Neural progenitor cell (in vitro differentiated cells): ENCODE measurements at regions not wholly inside any gene's neighbourhood (a gene's known extent, or its start where the extent isn't known, plus 50 kb on each side); places are given as distances from the start of the nearest gene placed in this dataset.
"Not testable (repeated sequence)": the region's sequence is repeated elsewhere in the genome, so short reads cannot be mapped to it uniquely, and the experiment has no call there.

Source experiments
- DNase-seq: peaks from one replicate; pipeline ENCODE4 v3.0.0-alpha.2; 2016; ENCODE audit warnings: low spot score
- H2AFZ ChIP-seq: fragments of 200-600 bp; sonication (generic); replicated peaks from 2 replicates; pipeline ENCODE4 v1.6.1; 2016; ENCODE audit warnings: antibody characterized with exemption
- H3F3A ChIP-seq: fragments of 200-600 bp; sonication (generic); 2 replicates; pipeline ENCODE4 v1.6.1; 2016; ENCODE audit warnings: antibody characterized with exemption, low read depth
- H3K27ac ChIP-seq: fragments of 200-600 bp; sonication (generic); 2 replicates; pipeline ENCODE4 v1.5.1; 2016; ENCODE audit warnings: mild to moderate bottlenecking
- H3K27me3 ChIP-seq: fragments of 200-600 bp; sonication (generic); 2 replicates; pipeline ENCODE4 v1.6.1; 2016; ENCODE audit warnings: mild to moderate bottlenecking, moderate library complexity
- H3K36me3 ChIP-seq: fragments of 200-600 bp; sonication (generic); 2 replicates; pipeline ENCODE4 v1.5.1; 2016
- H3K4me1 ChIP-seq: fragments of 200-600 bp; sonication (generic); 2 replicates; pipeline ENCODE4 v1.6.1; 2016; ENCODE audit warnings: mixed run types
- H3K4me2 ChIP-seq: fragments of 200-600 bp; sonication (generic); 2 replicates; pipeline ENCODE4 v1.6.1; 2016
- H3K4me3 ChIP-seq: fragments of 200-600 bp; sonication (generic); 2 replicates; pipeline ENCODE4 v1.5.1; 2016
- H3K79me2 ChIP-seq: fragments of 200-600 bp; sonication (generic); 2 replicates; pipeline ENCODE4 v1.6.1; 2016; ENCODE audit warnings: low read depth
- H3K9ac ChIP-seq: fragments of 200-600 bp; sonication (generic); 2 replicates; pipeline ENCODE4 v1.6.1; 2016
- H3K9me3 ChIP-seq: fragments of 200-600 bp; sonication (generic); 2 replicates; pipeline ENCODE4 v1.5.1; 2016; ENCODE audit warnings: low read depth
- H4K20me1 ChIP-seq: fragments of 200-600 bp; sonication (generic); 2 replicates; pipeline ENCODE4 v1.6.1; 2016; ENCODE audit warnings: low read depth
- H3K27ac Mint-ChIP-seq: 3 replicates; pipeline ENCODE4 v1.8.0; 2021; ENCODE audit warnings: mixed read lengths
- H3K27me3 Mint-ChIP-seq: 2 replicates; pipeline ENCODE4 v1.8.0; 2022; ENCODE audit warnings: low read depth, mild to moderate bottlenecking, inconsistent platforms, moderate library complexity, mixed read lengths; ENCODE audit not compliant: insufficient read depth
- H3K36me3 Mint-ChIP-seq: 3 replicates; pipeline ENCODE4 v1.8.0; 2021; ENCODE audit warnings: mixed read lengths
- H3K4me1 Mint-ChIP-seq: 3 replicates; pipeline ENCODE4 v1.8.0; 2021; ENCODE audit warnings: mixed read lengths
- H3K4me3 Mint-ChIP-seq: 3 replicates; pipeline ENCODE4 v1.8.0; 2021; ENCODE audit warnings: mild to moderate bottlenecking, moderate library complexity, mixed read lengths
- H3K9me3 Mint-ChIP-seq: 3 replicates; pipeline ENCODE4 v1.8.0; 2020; ENCODE audit warnings: mixed read lengths
- CTCF ChIP-seq: fragments of 200-600 bp; sonication (generic); IDR thresholded peaks from 2 replicates; pipeline ENCODE4 v1.5.1; 2017; ENCODE audit warnings: antibody characterized with exemption, mild to moderate bottlenecking
- EZH2 ChIP-seq: fragments of 200-600 bp; sonication (generic); IDR thresholded peaks from 2 replicates; pipeline ENCODE4 v1.6.1; 2017; ENCODE audit warnings: antibody characterized with exemption, mild to moderate bottlenecking, moderate library complexity
- EZH2phosphoT487 ChIP-seq: fragments of 200-600 bp; sonication (generic); IDR thresholded peaks from 2 replicates; pipeline ENCODE4 v1.6.1; 2017; ENCODE audit warnings: antibody characterized with exemption

GRCh38 chr1:73306899-73307555, 890.9 kb downstream of the LRRIQ3 start:
- no peaks in the 10 kb centered on the region for H3K4me1 ChIP-seq
- H3K27ac ChIP-seq, result no peak overlapping the region
- no peak for TF ChIP-seq EZH2phosphoT487
- no peaks in the 10 kb centered on the region for H3K9me3 ChIP-seq
- H3K27me3 ChIP-seq, result no peaks in the 10 kb centered on the region
- no peaks in the 10 kb centered on the region for H3K27me3 Mint-ChIP-seq
- no peaks in the 10 kb centered on the region for H3K36me3 Mint-ChIP-seq
- H3K9me3 Mint-ChIP-seq, result no peaks in the 10 kb centered on the region
- H3K79me2 ChIP-seq, result no peaks in the 10 kb centered on the region
- no peak overlapping the region for H3K4me3 ChIP-seq
- no peaks in the 10 kb centered on the region for H3K4me1 Mint-ChIP-seq
- H3K27ac Mint-ChIP-seq, result no peak overlapping the region
- no peak overlapping the region for H3K4me3 Mint-ChIP-seq
- H3K9ac ChIP-seq, result no peak overlapping the region
- no peak overlapping the region for H2AFZ ChIP-seq
- H4K20me1 ChIP-seq, result no peaks in the 10 kb centered on the region
- H3F3A ChIP-seq, result no peaks in the 10 kb centered on the region
- H3K4me2 ChIP-seq, result no peak overlapping the region
- no peaks in the 10 kb centered on the region for H3K36me3 ChIP-seq
- no peak for DNase-seq

GRCh38 chr1:73273886-73274285, 924.1 kb downstream of the LRRIQ3 start:
- Mint-ChIP-seq H3K9me3 (peaks cover 17% of the 10 kb centered on the region), H3K4me1 (no peaks in the 10 kb centered on the region), H3K4me3 (no peak overlapping the region), H3K36me3 (no peaks in the 10 kb centered on the region), H3K27ac (no peak overlapping the region), H3K27me3 (peaks cover 2% of the 10 kb centered on the region)
- H3K4me2 ChIP-seq, result no peak overlapping the region
- H3F3A ChIP-seq, result no peaks in the 10 kb centered on the region
- H3K27me3 ChIP-seq, result no peaks in the 10 kb centered on the region
- no peaks in the 10 kb centered on the region for H3K4me1 ChIP-seq
- no peak overlapping the region for H3K27ac ChIP-seq
- H4K20me1 ChIP-seq, result no peaks in the 10 kb centered on the region
- no peaks in the 10 kb centered on the region for H3K36me3 ChIP-seq
- H2AFZ ChIP-seq, result no peak overlapping the region
- DNase-seq, result no peak
- H3K79me2 ChIP-seq, result no peaks in the 10 kb centered on the region
- H3K4me3 ChIP-seq, result no peak overlapping the region
- TF ChIP-seq EZH2, result no peak
- H3K9me3 ChIP-seq, result no peaks in the 10 kb centered on the region
- H3K9ac ChIP-seq, result no peak overlapping the region

- H3K4me2 ChIP-seq, H2AFZ ChIP-seq, H3K27me3 ChIP-seq, H3K9ac ChIP-seq, H3K27ac Mint-ChIP-seq, H3K27me3 Mint-ChIP-seq, H3K36me3 ChIP-seq, H3K4me1 ChIP-seq, H3F3A ChIP-seq, DNase-seq, H3K36me3 Mint-ChIP-seq, H3K4me3 Mint-ChIP-seq, H4K20me1 ChIP-seq, H3K79me2 ChIP-seq, H3K4me3 ChIP-seq, H3K27ac ChIP-seq, H3K4me1 Mint-ChIP-seq: not testable (repeated sequence)
- peaks cover 15% of the 10 kb centered on the region for H3K9me3 ChIP-seq
- peaks cover 34% of the 10 kb centered on the region for H3K9me3 Mint-ChIP-seq
Observed at GRCh38 chr1:73245196-73245595, 952.8 kb downstream of the LRRIQ3 start.

GRCh38 chr1:73218995-73219546, 936.7 kb upstream of the NEGR1 start:
- Mint-ChIP-seq H3K36me3 (no peaks in the 10 kb centered on the region), H3K9me3 (peaks cover 7% of the 10 kb centered on the region), H3K27ac (no peak overlapping the region), H3K27me3 (no peaks in the 10 kb centered on the region), H3K4me3 (no peak overlapping the region), H3K4me1 (no peaks in the 10 kb centered on the region)
- Histone ChIP-seq H3F3A (no peaks in the 10 kb centered on the region), H3K4me1 (no peaks in the 10 kb centered on the region), H3K4me2 (no peak overlapping the region), H3K4me3 (no peak overlapping the region), H2AFZ (no peak overlapping the region), H3K9me3 (no peaks in the 10 kb centered on the region), H3K27ac (no peak overlapping the region), H3K27me3 (no peaks in the 10 kb centered on the region), H3K79me2 (no peaks in the 10 kb centered on the region), H4K20me1 (no peaks in the 10 kb centered on the region), H3K36me3 (no peaks in the 10 kb centered on the region), H3K9ac (no peak overlapping the region)
- no peak for DNase-seq
- TF ChIP-seq EZH2phosphoT487 (no peak), EZH2 (no peak), CTCF (no peak)
